GM19452 (cell line): ENCODE measurements at regions not wholly inside any gene's neighbourhood (a gene's known extent, or its start where the extent isn't known, plus 50 kb on each side); places are given as distances from the start of the nearest gene placed in this dataset.

Experiments used
- ATAC-seq: cut with Tn5 transposase; IDR thresholded peaks from one replicate; pipeline ENCODE4 v1.9.1; 2021; ENCODE audit not compliant: unreplicated experiment

DNA sequence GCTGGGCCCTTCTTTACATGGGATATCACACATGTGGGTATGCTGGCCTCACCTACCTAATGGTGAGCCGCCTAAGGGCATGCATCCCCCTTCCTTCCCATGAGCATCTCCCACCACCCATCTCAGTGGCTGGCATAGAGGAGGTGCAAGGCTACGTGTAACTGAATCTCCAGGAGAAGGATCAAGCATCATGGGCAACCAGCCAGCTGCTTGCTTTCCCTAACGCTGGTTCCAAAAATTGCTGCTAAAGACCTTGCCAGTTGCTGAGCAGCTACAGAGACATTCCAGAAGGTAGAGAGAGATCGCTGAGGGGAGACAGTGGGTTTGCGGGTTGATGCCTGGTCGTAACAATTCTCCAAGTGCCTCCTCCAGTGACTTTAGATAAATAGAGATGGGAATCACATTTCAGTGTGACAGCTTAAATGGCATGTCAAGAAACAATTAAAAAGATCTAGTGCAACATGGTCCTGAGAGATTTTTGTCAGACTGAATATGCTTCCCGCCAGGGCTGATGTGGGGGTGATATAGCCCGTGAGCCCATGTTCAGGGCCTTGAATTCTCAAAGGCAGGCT, 378.4 kb upstream of the CDH5 start:
- no peak for ATAC-seq

GRCh38 chr16:65984296-65984695, 382.2 kb upstream of the CDH5 start:
- no peak for ATAC-seq

- no peak for ATAC-seq
Observed at GRCh38 chr16:65981057-65981456, 385.4 kb upstream of the CDH5 start.

DNA sequence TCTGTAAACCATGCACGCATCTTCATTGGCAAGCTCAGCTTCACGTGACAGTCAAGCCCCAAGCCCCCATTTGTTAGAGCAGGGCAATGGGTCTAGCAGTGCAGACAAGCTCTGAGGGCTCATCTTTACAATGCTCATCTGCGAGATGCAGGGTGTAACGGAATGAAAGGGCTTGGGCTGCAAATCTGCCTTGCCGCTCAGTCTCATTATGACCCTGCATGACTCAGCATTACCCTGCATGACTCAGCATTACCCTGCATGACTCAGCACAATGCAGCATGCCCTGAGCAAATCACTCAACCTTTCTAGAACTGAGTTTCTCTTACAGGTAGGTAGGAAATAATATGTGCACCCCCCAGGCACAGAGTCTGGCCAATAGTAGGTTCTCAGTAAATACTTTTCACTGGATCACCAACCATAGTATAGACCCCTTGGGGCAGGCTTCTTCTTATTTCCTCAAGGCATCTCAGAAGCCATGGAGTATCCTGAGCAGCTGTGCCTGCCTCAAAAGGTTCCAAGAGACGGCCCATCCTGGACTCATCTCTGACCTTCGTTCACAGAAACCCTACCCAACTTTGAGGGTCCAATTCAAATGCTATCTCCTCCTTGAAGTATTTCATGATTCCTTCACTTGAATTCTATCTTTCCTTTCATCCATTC, 391.3 kb upstream of the CDH5 start:
- ATAC-seq, result no peak

- ATAC-seq, result no peak
Observed at GRCh38 chr16:65967376-65967775, 399.1 kb upstream of the CDH5 start.

DNA sequence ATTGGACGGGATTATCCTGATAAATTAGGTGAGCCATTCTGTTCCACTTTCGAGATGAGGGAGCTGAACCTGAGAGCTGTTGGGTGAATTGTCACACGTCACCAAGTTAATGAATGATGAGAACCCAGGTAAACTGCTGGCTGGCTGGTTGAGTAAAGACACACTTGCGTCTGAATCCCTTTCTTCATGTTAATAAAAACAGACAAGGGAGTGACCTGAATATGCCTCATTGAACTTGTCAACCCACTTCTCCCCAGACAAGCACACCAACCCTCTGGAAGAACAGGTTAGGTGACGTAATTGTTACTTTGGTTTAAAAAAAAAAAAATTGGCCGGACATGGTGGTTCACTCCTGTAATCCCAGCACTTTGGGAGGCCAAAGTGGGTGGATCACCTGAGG, 400.9 kb upstream of the CDH5 start:
- ATAC-seq, result no peak

DNA sequence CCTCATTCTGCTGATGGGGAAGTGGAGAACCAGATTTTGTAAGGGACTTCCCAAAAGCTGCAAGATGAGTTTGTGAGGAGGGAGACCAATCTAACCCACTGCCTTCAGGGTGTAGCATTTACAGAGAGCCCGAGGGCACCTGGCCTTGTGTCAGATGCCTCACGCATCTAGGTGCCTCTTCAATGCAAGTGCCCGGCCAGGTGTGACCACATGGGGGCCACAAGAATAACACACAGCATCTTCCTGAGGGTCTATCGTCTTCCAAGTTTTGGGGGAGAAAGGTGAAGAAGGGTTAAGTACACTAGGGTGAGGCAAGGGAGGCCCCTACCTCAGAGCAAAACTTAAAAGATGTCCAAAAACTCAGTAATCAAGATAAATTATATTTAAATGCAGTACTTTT, 401.7 kb upstream of the CDH5 start:
- ATAC-seq, result no peak

- ATAC-seq, result no peak
Observed at GRCh38 chr16:65961476-65962143, 404.9 kb upstream of the CDH5 start.

DNA sequence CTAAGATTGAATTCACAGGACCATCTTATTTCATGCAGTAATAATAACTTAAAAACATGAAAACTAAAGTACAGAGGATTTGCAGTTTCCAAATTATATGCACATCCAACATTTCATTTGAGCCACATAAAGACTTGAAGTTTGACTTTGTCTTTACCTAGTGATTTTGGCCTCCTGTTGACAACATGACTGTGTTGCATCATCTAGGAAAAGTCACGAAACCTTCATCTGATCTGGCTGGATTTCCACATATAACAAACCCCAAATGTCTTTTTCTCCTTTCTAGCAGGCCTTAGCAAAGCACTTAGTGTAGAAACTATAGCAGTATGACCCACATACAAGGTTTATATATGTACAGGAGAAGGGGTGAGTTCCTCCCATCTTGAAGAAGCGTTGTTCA, 406.5 kb upstream of the CDH5 start:
- no peak for ATAC-seq

GRCh38 chr16:65958086-65958485, 408.4 kb upstream of the CDH5 start:
- ATAC-seq, result no peak

- ATAC-seq, result no peak
Observed at GRCh38 chr16:65956100-65956499, 410.4 kb upstream of the CDH5 start.

DNA sequence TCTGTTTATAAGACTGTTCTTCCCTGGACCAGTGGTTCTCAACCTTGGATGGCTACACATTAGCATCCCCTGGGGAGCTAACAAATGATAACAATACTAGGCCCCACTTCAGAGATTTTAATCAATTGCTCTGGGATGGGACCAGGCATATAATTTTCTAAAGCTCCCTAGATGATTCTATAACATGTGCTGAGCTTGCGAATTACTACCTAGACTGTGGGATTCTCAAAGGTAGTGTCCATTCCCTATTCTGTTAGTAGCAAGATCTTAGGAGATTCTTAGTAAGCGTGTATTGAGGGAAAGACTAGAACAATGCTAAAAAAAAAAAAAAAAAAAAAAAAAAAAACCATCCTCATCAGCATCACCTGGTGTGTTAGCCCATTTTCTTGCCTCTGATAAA, 412.0 kb upstream of the CDH5 start:
- no peak for ATAC-seq

- ATAC-seq, result no peak
Observed at GRCh38 chr16:65950211-65950610, 416.3 kb upstream of the CDH5 start.

- ATAC-seq, result no peak
Observed at GRCh38 chr16:65948361-65948760, 418.1 kb upstream of the CDH5 start.

GRCh38 chr16:65947951-65948350, 418.5 kb upstream of the CDH5 start:
- no peak for ATAC-seq

DNA sequence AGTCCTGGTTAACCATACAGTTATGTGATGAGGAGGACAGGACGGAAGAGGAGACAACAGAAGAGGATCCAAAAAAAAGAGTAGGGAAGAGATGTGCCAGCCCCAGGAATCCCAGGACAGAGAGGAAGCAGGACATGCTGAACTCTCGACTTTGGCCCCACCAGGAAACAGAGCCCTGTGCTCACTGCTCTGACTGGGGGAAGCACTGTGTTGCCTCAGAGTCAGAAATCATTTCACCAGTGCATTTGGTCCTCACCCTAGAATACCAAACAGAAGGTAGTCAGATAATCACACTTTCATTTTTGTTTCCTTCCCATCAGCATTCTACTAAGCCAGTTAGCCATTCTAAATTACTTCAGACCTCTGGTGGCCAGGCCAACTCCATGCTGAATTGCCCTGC, 421.0 kb upstream of the CDH5 start:
- no peak for ATAC-seq

DNA sequence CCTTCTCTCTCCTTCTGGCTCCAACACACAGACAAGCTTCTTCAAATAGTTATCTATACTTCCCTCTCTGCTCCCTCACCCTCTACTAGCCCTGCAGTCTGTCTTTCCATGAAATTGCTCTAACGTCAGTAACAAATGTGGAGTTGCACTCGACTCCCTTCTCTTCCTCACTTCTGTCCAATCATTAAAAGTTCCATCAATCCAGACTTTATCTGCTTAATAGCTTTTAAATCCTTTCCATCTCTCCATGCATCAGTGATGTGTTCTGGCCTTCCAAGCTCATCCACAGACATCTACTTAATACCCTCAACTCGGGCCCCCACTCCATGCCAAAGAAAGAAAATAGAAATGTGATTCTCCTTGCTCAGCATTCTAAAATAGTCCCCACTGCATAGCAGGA, 422.1 kb upstream of the CDH5 start:
- no peak for ATAC-seq

DNA sequence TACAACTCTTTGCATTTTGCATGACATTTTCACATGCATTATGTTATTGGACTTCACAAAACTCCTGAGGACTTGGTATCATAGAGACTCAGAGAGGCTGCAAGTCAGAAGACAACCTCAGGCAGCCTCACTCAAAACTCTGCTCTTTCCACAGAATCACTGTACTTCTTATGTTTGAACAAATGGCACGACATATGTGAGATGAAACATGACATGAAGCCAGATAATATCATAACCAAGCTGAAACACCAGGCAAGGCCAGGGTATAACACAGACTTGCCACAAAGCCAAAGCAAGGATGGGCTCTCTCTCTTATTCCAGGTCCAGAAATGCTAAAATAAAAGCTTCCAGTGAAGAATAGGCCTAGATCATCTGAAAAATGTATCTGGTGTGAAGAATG, 425.8 kb upstream of the CDH5 start:
- ATAC-seq, result no peak

DNA sequence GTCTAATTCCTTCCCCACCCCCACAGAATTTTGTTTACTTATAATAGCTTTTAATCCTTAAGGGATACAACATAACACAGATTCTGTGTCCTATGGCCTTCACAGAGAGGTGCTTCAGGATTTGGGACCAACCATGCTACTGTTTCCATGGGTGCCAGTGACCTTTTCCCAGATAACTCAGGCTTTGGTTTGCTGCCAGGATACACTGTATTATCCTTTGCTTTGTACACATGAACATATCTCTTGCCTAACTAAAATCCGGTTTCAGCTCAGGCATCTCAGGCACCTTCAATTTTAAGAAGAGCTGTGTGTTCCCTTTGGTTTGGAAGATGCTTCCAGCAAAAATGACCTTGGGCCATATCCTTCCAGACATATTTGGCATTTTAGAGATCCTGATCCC, 428.4 kb upstream of the CDH5 start:
- ATAC-seq, result no peak

GRCh38 chr16:65937455-65937854, 429.0 kb upstream of the CDH5 start:
- ATAC-seq, result no peak

DNA sequence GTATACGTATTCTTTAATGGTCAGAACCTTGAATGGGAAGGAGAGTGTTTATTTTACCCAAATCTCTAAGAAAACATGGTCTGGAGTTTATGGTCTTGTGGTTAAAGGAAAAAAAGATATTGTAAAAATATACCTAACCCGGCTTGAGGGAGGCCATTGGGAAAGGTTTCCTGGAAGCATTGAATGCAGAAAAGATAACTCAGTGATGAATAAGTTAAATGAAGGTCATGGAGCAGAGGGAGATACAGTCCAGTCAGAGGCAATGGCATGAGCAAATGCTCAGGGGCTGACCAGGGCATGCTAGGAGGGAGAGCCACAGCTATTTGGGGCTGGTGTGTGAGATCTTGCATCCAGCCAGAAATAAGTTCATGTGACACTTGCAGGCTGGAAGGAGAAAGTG, 430.4 kb upstream of the CDH5 start:
- no peak for ATAC-seq

GRCh38 chr16:65934443-65934842, 432.0 kb upstream of the CDH5 start:
- no peak for ATAC-seq

- ATAC-seq, result no peak
Observed at GRCh38 chr16:65933703-65934102, 432.8 kb upstream of the CDH5 start.
